HepG2 (cell line): ENCODE measurements at regions not wholly inside any gene's neighbourhood (a gene's known extent, or its start where the extent isn't known, plus 50 kb on each side); places are given as distances from the start of the nearest gene placed in this dataset.

Experiments
- ADNP ChIP-seq: sonication (generic); formaldehyde crosslinking; IDR thresholded peaks from 2 replicates; pipeline ENCODE4 v1.4.0; 2020; ENCODE audit warnings: missing genetic modification reagents
- ARNT ChIP-seq: fragments of 450-650 bp; IDR thresholded peaks from 2 replicates; pipeline ENCODE4 v1.6.1; 2017
- ESRRA ChIP-seq: sonication (generic); formaldehyde crosslinking; IDR thresholded peaks from 2 replicates; pipeline ENCODE4 v1.5.1; 2020; ENCODE audit warnings: mild to moderate bottlenecking, low read depth, missing genetic modification reagents
- HDAC2 ChIP-seq: sonication (generic); formaldehyde crosslinking; IDR thresholded peaks from 2 replicates; pipeline ENCODE4 v1.4.0; 2020; ENCODE audit warnings: missing genetic modification reagents
- IKZF4 ChIP-seq: sonication (generic); formaldehyde crosslinking; IDR thresholded peaks from 2 replicates; pipeline ENCODE4 v1.5.1; 2020; ENCODE audit warnings: borderline replicate concordance, mild to moderate bottlenecking, low read depth, missing genetic modification reagents; ENCODE audit errors: not compliant biosample characterization
- KDM5B ChIP-seq: sonication (generic); formaldehyde crosslinking; IDR thresholded peaks from 2 replicates; pipeline ENCODE4 v1.4.0; 2020; ENCODE audit warnings: missing genetic modification reagents, mild to moderate bottlenecking, borderline replicate concordance
- KMT2A ChIP-seq: sonication (generic); formaldehyde crosslinking; IDR thresholded peaks from 2 replicates; pipeline ENCODE4 v1.4.0; 2020; ENCODE audit warnings: missing genetic modification reagents
- MIXL1 ChIP-seq: IDR thresholded peaks from 2 replicates; pipeline ENCODE4 v1.6.1; 2016
- SALL2 ChIP-seq: sonication (generic); formaldehyde crosslinking; IDR thresholded peaks from 2 replicates; pipeline ENCODE4 v1.8.1; 2023; ENCODE audit warnings: mild to moderate bottlenecking, missing genetic modification reagents, inconsistent platforms
- TSC22D2 ChIP-seq: sonication (generic); formaldehyde crosslinking; IDR thresholded peaks from 2 replicates; pipeline ENCODE4 v1.5.1; 2020; ENCODE audit warnings: missing genetic modification reagents, mild to moderate bottlenecking, borderline replicate concordance
- YEATS4 ChIP-seq: sonication (generic); formaldehyde crosslinking; IDR thresholded peaks from 2 replicates; pipeline ENCODE4 v1.4.0; 2020; ENCODE audit warnings: missing genetic modification reagents, borderline replicate concordance
- ZFP82 ChIP-seq: sonication (generic); formaldehyde crosslinking; IDR thresholded peaks from 2 replicates; pipeline ENCODE4 v1.5.1; 2020; ENCODE audit warnings: mild to moderate bottlenecking, missing genetic modification reagents, borderline replicate concordance
- ZNF333 ChIP-seq: sonication (generic); formaldehyde crosslinking; IDR thresholded peaks from 2 replicates; pipeline ENCODE4 v1.4.0; 2020; ENCODE audit warnings: mild to moderate bottlenecking, missing genetic modification reagents, borderline replicate concordance
- ZNF33B ChIP-seq: sonication (generic); formaldehyde crosslinking; IDR thresholded peaks from 2 replicates; pipeline ENCODE4 v1.5.1; 2020; ENCODE audit warnings: mild to moderate bottlenecking, missing genetic modification reagents
- ZNF446 ChIP-seq: sonication (generic); formaldehyde crosslinking; IDR thresholded peaks from 2 replicates; pipeline ENCODE4 v1.5.0; 2020; ENCODE audit warnings: mild to moderate bottlenecking, missing genetic modification reagents
- ZNF512 ChIP-seq: sonication (generic); formaldehyde crosslinking; IDR thresholded peaks from 2 replicates; pipeline ENCODE4 v1.4.0; 2020; ENCODE audit warnings: mild to moderate bottlenecking, missing genetic modification reagents
- ZNF513 ChIP-seq: sonication (generic); formaldehyde crosslinking; conservative IDR thresholded peaks from 2 replicates; pipeline ENCODE4 v1.5.0; 2020; ENCODE audit warnings: missing genetic modification reagents
- ZNF639 ChIP-seq: conservative IDR thresholded peaks from 2 replicates; pipeline ENCODE4 v1.6.1; 2018; ENCODE audit warnings: missing genetic modification reagents
- ZNF7 ChIP-seq: IDR thresholded peaks from 2 replicates; pipeline ENCODE4 v1.6.1; 2016; ENCODE audit warnings: missing biosample characterization, missing genetic modification reagents
- ZNF788 ChIP-seq: sonication (generic); formaldehyde crosslinking; IDR thresholded peaks from 2 replicates; pipeline ENCODE4 v1.5.0; 2020; ENCODE audit warnings: mild to moderate bottlenecking, missing genetic modification reagents, borderline replicate concordance
- ZNF800 ChIP-seq: sonication (generic); formaldehyde crosslinking; IDR thresholded peaks from 2 replicates; pipeline ENCODE4 v1.4.0; 2020; ENCODE audit warnings: missing genetic modification reagents
- ZNF83 ChIP-seq: sonication (generic); formaldehyde crosslinking; IDR thresholded peaks from 2 replicates; pipeline ENCODE4 v1.4.0; 2020; ENCODE audit warnings: missing genetic modification reagents, mild to moderate bottlenecking, borderline replicate concordance

DNA sequence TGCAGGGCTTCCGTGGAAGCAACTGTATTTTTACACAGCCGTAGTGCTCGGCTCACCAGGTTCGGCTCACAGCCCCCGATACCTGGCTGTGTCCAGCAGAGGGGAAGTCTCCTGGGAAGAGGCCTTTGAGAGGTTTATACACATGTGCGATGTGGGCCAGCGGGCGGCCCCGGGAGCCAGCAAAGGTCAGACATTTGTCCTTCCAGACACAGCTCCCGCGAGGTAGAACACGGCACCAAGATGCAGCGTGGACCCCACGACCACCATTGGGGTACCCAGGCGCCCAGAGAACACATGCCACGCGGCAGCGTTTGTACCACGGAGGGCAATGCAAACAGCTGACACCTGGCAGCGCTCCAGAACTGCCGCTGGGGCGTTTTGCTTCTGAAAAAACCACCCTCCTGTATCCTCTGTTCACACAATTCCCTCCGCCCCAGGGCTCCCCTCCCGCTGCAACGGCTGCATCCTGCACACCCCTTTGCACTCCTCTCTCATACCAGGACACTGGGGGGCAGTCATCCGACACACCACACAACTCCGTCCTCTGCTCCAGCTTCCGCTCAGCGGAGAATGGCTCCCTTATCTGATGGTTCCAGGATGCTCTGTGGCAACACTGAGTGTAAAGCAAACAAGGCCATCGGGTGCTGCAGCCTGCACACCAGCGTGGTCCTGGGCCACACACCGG, 235.3 kb downstream of the SYK start (continued):
- TF ChIP-seq ZNF800 (CRISPR knock-in tag), result no peak
- no peak for TF ChIP-seq KDM5B (CRISPR knock-in tag)
- no peak for TF ChIP-seq ZFP82 (CRISPR knock-in tag)
- TF ChIP-seq MIXL1 (CRISPR knock-in tag), result peak; percentile 78
- no peak for TF ChIP-seq ZNF513 (CRISPR knock-in tag)
- TF ChIP-seq ESRRA (CRISPR knock-in tag), result peak; percentile 86
- peak; percentile 76 for TF ChIP-seq IKZF4
- peak; percentile 71; the same call in 1 of the 2 replicates for TF ChIP-seq SALL2 (CRISPR knock-in tag)
- TF ChIP-seq ZNF512, result no peak
- 0 out of 2 replicates have a peak, but pooled peaks have one; percentile 40 for TF ChIP-seq ZNF639 (CRISPR knock-in tag)
- no peak for TF ChIP-seq ARNT
- TF ChIP-seq ZNF83, result no peak
- TF ChIP-seq ZNF33B (CRISPR knock-in tag), result peak; percentile 15; the same call in 1 of the 2 replicates
- peak; percentile 74 for TF ChIP-seq YEATS4 (CRISPR knock-in tag)
- peak; percentile 76; the same call in 1 of the 2 replicates for TF ChIP-seq ZNF788 (CRISPR knock-in tag)
- peak; percentile 100 for TF ChIP-seq HDAC2 (CRISPR knock-in tag)
- no peak for TF ChIP-seq TSC22D2
- TF ChIP-seq ZNF333, result no peak
- TF ChIP-seq ZNF7, result no peak
- TF ChIP-seq ADNP (CRISPR knock-in tag), result no peak
- peak; percentile 86 for TF ChIP-seq KMT2A (CRISPR knock-in tag)
- no peak for TF ChIP-seq ZNF446
